GM18907 (cell line): ENCODE measurements at regions not wholly inside any gene's neighbourhood (a gene's known extent, or its start where the extent isn't known, plus 50 kb on each side); places are given as distances from the start of the nearest gene placed in this dataset.
"Not testable (repeated sequence)": the region's sequence is repeated elsewhere in the genome, so short reads cannot be mapped to it uniquely, and the experiment has no call there.

ENCODE experiments used
- ATAC-seq: cut with Tn5 transposase; IDR thresholded peaks from one replicate; pipeline ENCODE4 v1.9.1; 2021; ENCODE audit warnings: mild to moderate bottlenecking, moderate library complexity; ENCODE audit not compliant: unreplicated experiment

- no peak for ATAC-seq
Measured at GRCh38 chr10:94219829-94220228, 142.9 kb downstream of the NOC3L start.

GRCh38 chr10:94220717-94221116, 142.0 kb downstream of the NOC3L start:
- ATAC-seq, result no peak

GRCh38 chr10:94223702-94224370, 138.9 kb downstream of the NOC3L start:
- ATAC-seq, result no peak

- no peak for ATAC-seq
Measured at GRCh38 chr10:94224656-94225055, 138.1 kb downstream of the NOC3L start.

- ATAC-seq, result no peak
Measured at GRCh38 chr10:94225589-94225988, 137.2 kb downstream of the NOC3L start.

- no peak for ATAC-seq
Measured at GRCh38 chr10:94230134-94230785, 132.5 kb downstream of the NOC3L start.

- ATAC-seq, result peak; percentile 62
Measured at GRCh38 chr10:94232711-94233383, 129.9 kb downstream of the NOC3L start.

GRCh38 chr10:94235461-94235860, 127.3 kb downstream of the NOC3L start:
- ATAC-seq, result no peak

- ATAC-seq, result no peak
Measured at GRCh38 chr10:94238006-94238617, 124.6 kb downstream of the NOC3L start.

- ATAC-seq, result no peak
Measured at GRCh38 chr10:94239696-94240095, 123.0 kb downstream of the NOC3L start.

GRCh38 chr10:94240491-94240890, 122.2 kb downstream of the NOC3L start:
- no peak for ATAC-seq

GRCh38 chr10:94240901-94241300, 121.8 kb downstream of the NOC3L start:
- ATAC-seq, result no peak

GRCh38 chr10:94251098-94251497, 111.6 kb downstream of the NOC3L start:
- no peak for ATAC-seq

GRCh38 chr10:94251568-94251967, 111.2 kb downstream of the NOC3L start:
- ATAC-seq, result no peak

GRCh38 chr10:94257407-94257806, 105.3 kb downstream of the NOC3L start:
- ATAC-seq, result not testable (repeated sequence)

- no peak for ATAC-seq
Measured at GRCh38 chr10:94260455-94260854, 102.3 kb downstream of the NOC3L start.

GRCh38 chr10:94264085-94264484, 98.7 kb downstream of the NOC3L start:
- no peak for ATAC-seq

- no peak for ATAC-seq
Measured at GRCh38 chr10:94266091-94266490, 96.6 kb downstream of the NOC3L start.

GRCh38 chr10:94268652-94269051, 94.1 kb downstream of the NOC3L start:
- ATAC-seq, result no peak

- no peak for ATAC-seq
Measured at GRCh38 chr10:94274142-94274787, 88.5 kb downstream of the NOC3L start.

GRCh38 chr10:94276140-94276539, 86.6 kb downstream of the NOC3L start:
- ATAC-seq, result no peak
